HG03097 (cell line): ENCODE measurements at regions not wholly inside any gene's neighbourhood (a gene's known extent, or its start where the extent isn't known, plus 50 kb on each side); places are given as distances from the start of the nearest gene placed in this dataset.

Experiments used
- ATAC-seq: cut with Tn5 transposase; IDR thresholded peaks from one replicate; pipeline ENCODE4 v1.9.1; 2021; ENCODE audit not compliant: unreplicated experiment, low FRiP score

DNA sequence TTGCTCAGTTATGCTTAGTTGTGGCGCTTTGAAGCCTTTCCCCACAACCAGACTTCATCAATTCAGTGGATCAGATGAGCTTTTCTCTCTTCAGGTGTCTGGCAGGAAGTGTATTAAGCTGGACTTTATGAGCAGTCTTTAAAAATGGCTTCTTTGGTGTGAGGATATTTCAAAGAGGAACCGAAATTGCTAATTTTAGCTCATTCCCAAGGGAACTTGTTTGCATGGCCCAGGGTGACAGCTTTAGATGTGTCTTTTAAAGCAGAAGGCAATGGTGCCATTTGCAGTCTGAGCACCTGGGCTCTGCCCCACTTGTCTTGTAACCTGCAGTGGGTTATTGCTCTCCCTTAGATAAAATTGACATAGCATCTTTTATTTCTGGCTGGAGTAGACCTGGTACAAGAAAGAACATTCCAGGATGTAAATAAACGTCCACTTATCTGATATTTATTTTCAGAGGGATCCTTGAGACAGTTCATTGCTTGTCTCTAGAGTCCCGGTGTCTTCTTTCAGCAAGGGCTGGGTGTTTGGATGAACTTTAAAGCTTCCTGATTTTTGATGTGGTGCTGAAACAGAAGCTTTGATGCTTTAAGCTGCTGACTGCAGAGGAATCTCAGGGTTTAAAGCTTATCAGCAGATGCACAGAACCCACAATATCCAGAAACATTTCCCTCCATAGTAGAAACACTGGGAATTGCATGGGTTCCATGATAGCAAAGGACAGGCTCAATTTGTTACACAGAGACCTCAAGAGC, 241.7 kb downstream of the ADGRL2 start:
- no peak for ATAC-seq
